Muscle of leg (tissue), 3 donors: ENCODE measurements at regions not wholly inside any gene's neighbourhood (a gene's known extent, or its start where the extent isn't known, plus 50 kb on each side); places are given as distances from the start of the nearest gene placed in this dataset.

ENCODE experiments used
- DNase-seq: peaks from one replicate; pipeline ENCODE4 v3.0.0; 2013
- H3K27ac ChIP-seq: one replicate; pipeline ENCODE4 v1.5.1; 2013; ENCODE audit warnings: mild to moderate bottlenecking, low read length, control low read depth
- H3K27me3 ChIP-seq: one replicate; pipeline ENCODE4 v1.6.1; 2013; ENCODE audit warnings: low read length; ENCODE audit not compliant: control insufficient read depth, insufficient read depth
- H3K36me3 ChIP-seq: one replicate; pipeline ENCODE4 v1.6.1; 2013; ENCODE audit warnings: low read length; ENCODE audit not compliant: control insufficient read depth, insufficient read depth
- H3K4me1 ChIP-seq: one replicate; pipeline ENCODE4 v1.6.1; 2013; ENCODE audit warnings: low read length; ENCODE audit not compliant: control insufficient read depth, insufficient read depth
- H3K4me3 ChIP-seq: one replicate; pipeline ENCODE4 v1.5.1; 2013; ENCODE audit warnings: low read length, control low read depth
- H3K9me3 ChIP-seq: replicated peaks from 2 replicates; pipeline ENCODE4 v1.6.1; 2013; ENCODE audit warnings: low read depth, low read length; ENCODE audit not compliant: control insufficient read depth
- WGBS: methylation state at CpG from one replicate; pipeline ENCODE4 v1.1.5; 2013; ENCODE audit warnings: missing lambda C conversion rate; ENCODE audit not compliant: insufficient coverage; 5-methylcytosine and 5-hydroxymethylcytosine counted together

- no CpG with 5 or more reads among the region's 1 CpG for WGBS
- Histone ChIP-seq H3K9me3 (no peaks in the 10 kb centered on the region), H3K4me3 (no peak overlapping the region), H3K27me3 (no peaks in the 10 kb centered on the region), H3K27ac (no peak overlapping the region), H3K36me3 (no peaks in the 10 kb centered on the region), H3K4me1 (peaks cover 6% of the 10 kb centered on the region)
- DNase-seq: no peak
Observed at GRCh38 chr15:96237002-96237401, 93.5 kb upstream of the NR2F2 start.

GRCh38 chr15:96242761-96243160, 87.7 kb upstream of the NR2F2 start:
- no CpG with 5 or more reads among the region's 1 CpG for WGBS
- Histone ChIP-seq H3K27me3 (no peaks in the 10 kb centered on the region), H3K4me3 (no peak overlapping the region), H3K9me3 (peaks cover 2% of the 10 kb centered on the region), H3K36me3 (no peaks in the 10 kb centered on the region), H3K27ac (no peak overlapping the region), H3K4me1 (no peaks in the 10 kb centered on the region)
- no peak for DNase-seq

- no peak for DNase-seq
- no peak overlapping the region for H3K27ac ChIP-seq
- H3K36me3 ChIP-seq: no peaks in the 10 kb centered on the region
- WGBS: 71% methylated on average over 4 of the region's 4 CpGs
- no peaks in the 10 kb centered on the region for H3K4me1 ChIP-seq
- H3K4me3 ChIP-seq: no peak overlapping the region
- peaks cover 2% of the 10 kb centered on the region for H3K9me3 ChIP-seq
- H3K27me3 ChIP-seq: no peaks in the 10 kb centered on the region
Observed at GRCh38 chr15:96243701-96244100, 86.8 kb upstream of the NR2F2 start.

- no peak for DNase-seq
- Histone ChIP-seq H3K9me3 (peaks cover 2% of the 10 kb centered on the region), H3K4me1 (no peaks in the 10 kb centered on the region), H3K36me3 (peaks cover 2% of the 10 kb centered on the region), H3K27me3 (no peaks in the 10 kb centered on the region), H3K27ac (no peak overlapping the region), H3K4me3 (no peak overlapping the region)
- WGBS: no CpG with 5 or more reads among the region's 2 CpGs
Observed at GRCh38 chr15:96245252-96245651, 85.2 kb upstream of the NR2F2 start.

GRCh38 chr15:96246057-96246456, 84.4 kb upstream of the NR2F2 start:
- no peak overlapping the region for H3K4me3 ChIP-seq
- H3K27me3 ChIP-seq: no peaks in the 10 kb centered on the region
- peaks cover 2% of the 10 kb centered on the region for H3K36me3 ChIP-seq
- WGBS: no CpG with 5 or more reads among the region's 4 CpGs
- no peak overlapping the region for H3K27ac ChIP-seq
- H3K9me3 ChIP-seq: peaks cover 2% of the 10 kb centered on the region
- no peaks in the 10 kb centered on the region for H3K4me1 ChIP-seq
- DNase-seq: no peak

GRCh38 chr15:96247621-96248305, 82.7 kb upstream of the NR2F2 start:
- Histone ChIP-seq H3K36me3 (peaks cover 2% of the 10 kb centered on the region), H3K4me1 (no peaks in the 10 kb centered on the region), H3K4me3 (no peak overlapping the region), H3K9me3 (peaks cover 2% of the 10 kb centered on the region), H3K27me3 (no peaks in the 10 kb centered on the region), H3K27ac (no peak overlapping the region)
- DNase-seq: no peak
- no CpG with 5 or more reads among the region's 2 CpGs for WGBS

- Histone ChIP-seq H3K4me1 (no peaks in the 10 kb centered on the region), H3K9me3 (peaks cover 2% of the 10 kb centered on the region), H3K27me3 (no peaks in the 10 kb centered on the region), H3K27ac (no peak overlapping the region), H3K36me3 (peaks cover 5% of the 10 kb centered on the region), H3K4me3 (no peak overlapping the region)
- no peak for DNase-seq
- 71% methylated on average over 2 of the region's 5 CpGs for WGBS
Observed at GRCh38 chr15:96252148-96252547, 78.4 kb upstream of the NR2F2 start.

DNA sequence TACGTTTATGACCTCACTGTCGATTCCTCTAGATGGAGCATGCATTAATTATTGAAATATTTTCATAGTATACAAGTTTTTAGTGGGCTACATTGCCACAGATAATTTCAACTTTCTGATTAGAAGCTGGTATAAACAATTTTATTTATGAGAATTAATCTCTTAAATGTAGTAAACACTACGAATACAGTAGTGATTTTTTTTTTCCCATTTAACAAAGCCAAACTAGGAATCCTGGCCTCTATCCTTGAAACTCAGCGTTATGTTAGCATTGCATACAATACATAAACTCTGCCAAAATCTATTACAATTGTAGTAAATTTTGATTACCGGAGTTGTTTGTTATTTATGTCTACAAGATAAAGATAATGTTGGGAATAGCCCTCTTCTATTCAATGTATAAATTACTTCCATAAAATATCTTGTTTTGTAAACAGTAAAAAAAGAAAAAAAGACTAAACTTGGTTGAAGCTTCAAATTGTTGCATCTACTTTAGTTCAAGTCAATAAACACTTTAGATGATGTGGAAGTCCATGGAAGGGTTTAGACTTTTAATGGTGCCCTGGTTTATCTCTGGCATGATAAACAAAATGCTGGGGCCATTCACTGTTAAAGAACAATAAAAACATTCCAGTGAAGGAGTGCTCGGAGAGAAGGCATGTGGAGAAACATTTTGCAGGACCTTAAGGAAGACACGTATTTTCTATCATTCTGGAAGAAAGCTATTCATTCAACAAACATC, 77.3 kb upstream of the NR2F2 start:
- peaks cover 5% of the 10 kb centered on the region for H3K36me3 ChIP-seq
- H3K27ac ChIP-seq: no peak overlapping the region
- H3K4me1 ChIP-seq: no peaks in the 10 kb centered on the region
- H3K27me3 ChIP-seq: no peaks in the 10 kb centered on the region
- no peaks in the 10 kb centered on the region for H3K9me3 ChIP-seq
- no peak overlapping the region for H3K4me3 ChIP-seq
- DNase-seq: peak; percentile 48
- WGBS: no CpG with 5 or more reads among the region's 7 CpGs

- Histone ChIP-seq H3K36me3 (peaks cover 5% of the 10 kb centered on the region), H3K4me3 (no peak overlapping the region), H3K27me3 (no peaks in the 10 kb centered on the region), H3K4me1 (no peaks in the 10 kb centered on the region), H3K9me3 (no peaks in the 10 kb centered on the region), H3K27ac (no peak overlapping the region)
- no CpG with 5 or more reads among the region's 6 CpGs for WGBS
- no peak for DNase-seq
Observed at GRCh38 chr15:96254173-96254572, 76.3 kb upstream of the NR2F2 start.

DNA sequence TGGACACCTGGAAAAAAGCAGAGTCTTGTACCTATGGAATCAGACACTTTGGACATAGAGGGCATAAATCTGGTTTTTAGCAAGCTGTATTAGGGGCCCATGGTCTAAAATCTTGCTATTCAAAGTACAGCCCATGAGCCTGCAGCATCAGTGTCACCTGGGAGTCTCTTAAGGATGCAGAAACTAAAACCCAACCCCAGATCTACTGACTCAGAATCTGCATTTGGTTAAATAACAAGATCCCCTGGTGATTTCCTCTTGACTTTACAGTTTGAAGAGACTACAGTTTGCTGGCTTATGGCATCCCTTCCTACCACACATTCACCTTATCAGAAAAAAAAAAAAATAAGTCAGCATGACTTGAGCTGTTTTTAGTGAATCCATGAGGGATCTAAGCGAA, 74.9 kb upstream of the NR2F2 start:
- Histone ChIP-seq H3K27me3 (no peaks in the 10 kb centered on the region), H3K4me3 (no peak overlapping the region), H3K36me3 (peaks cover 3% of the 10 kb centered on the region), H3K27ac (no peak overlapping the region), H3K9me3 (no peaks in the 10 kb centered on the region), H3K4me1 (no peaks in the 10 kb centered on the region)
- WGBS: no CpG with 5 or more reads among the region's 1 CpG
- DNase-seq: no peak
